H9 (cell line): ENCODE measurements at regions not wholly inside any gene's neighbourhood (a gene's known extent, or its start where the extent isn't known, plus 50 kb on each side); places are given as distances from the start of the nearest gene placed in this dataset.

Experiments
- DNase-seq: peaks from one replicate; pipeline ENCODE4 v3.0.0-alpha.2; 2017
- H2AFZ ChIP-seq: one replicate; pipeline ENCODE4 v1.6.1; 2013; ENCODE audit warnings: mild to moderate bottlenecking, low read length, control low read depth, moderate library complexity
- H2AK5ac ChIP-seq: 2 replicates; pipeline ENCODE4 v1.6.1; 2013; ENCODE audit warnings: low read length, control low read depth, mixed read lengths; ENCODE audit not compliant: insufficient read length
- H2BK120ac ChIP-seq: one replicate; pipeline ENCODE4 v1.6.1; 2013; ENCODE audit warnings: low read depth, mild to moderate bottlenecking, low read length, control low read depth, inconsistent platforms; ENCODE audit not compliant: poor library complexity, severe bottlenecking
- H2BK12ac ChIP-seq: 2 replicates; pipeline ENCODE4 v1.6.1; 2013; ENCODE audit warnings: low read length, control low read depth, mixed read lengths, low read depth; ENCODE audit not compliant: insufficient read length
- H2BK15ac ChIP-seq: 2 replicates; pipeline ENCODE4 v1.6.1; 2013; ENCODE audit warnings: low read depth, low read length, control low read depth
- H2BK20ac ChIP-seq: one replicate; pipeline ENCODE4 v1.6.1; 2013; ENCODE audit warnings: low read depth, mild to moderate bottlenecking, low read length, control low read depth, inconsistent platforms; ENCODE audit not compliant: poor library complexity, severe bottlenecking
- H2BK5ac ChIP-seq: 2 replicates; pipeline ENCODE4 v1.6.1; 2013; ENCODE audit warnings: low read length, control low read depth, mixed read lengths; ENCODE audit not compliant: insufficient read length
- H3K14ac ChIP-seq: 2 replicates; pipeline ENCODE4 v1.6.1; 2013; ENCODE audit warnings: low read length, control low read depth; ENCODE audit not compliant: insufficient read depth
- H3K18ac ChIP-seq: 2 replicates; pipeline ENCODE4 v1.6.1; 2013; ENCODE audit warnings: low read depth, mild to moderate bottlenecking, mixed read lengths, low read length, control low read depth; ENCODE audit not compliant: insufficient read length
- H3K23ac ChIP-seq: 2 replicates; pipeline ENCODE4 v1.6.1; 2013; ENCODE audit warnings: low read length, control low read depth, mixed read lengths, low read depth; ENCODE audit not compliant: insufficient read length
- H3K23me2 ChIP-seq: 2 replicates; pipeline ENCODE4 v1.6.1; 2013; ENCODE audit warnings: low read depth, mild to moderate bottlenecking, mixed read lengths, low read length, control low read depth; ENCODE audit not compliant: insufficient read length, poor library complexity, severe bottlenecking
- H3K27ac ChIP-seq: 2 replicates; pipeline ENCODE4 v1.5.1; 2013; ENCODE audit warnings: low read length, control low read depth, mixed read lengths, low read depth; ENCODE audit not compliant: insufficient read length
- H3K27me3 ChIP-seq: 2 replicates; pipeline ENCODE4 v1.6.1; 2013; ENCODE audit warnings: low read length, control low read depth, inconsistent platforms; ENCODE audit not compliant: insufficient read depth
- H3K4ac ChIP-seq: 2 replicates; pipeline ENCODE4 v1.6.1; 2013; ENCODE audit warnings: low read depth, mild to moderate bottlenecking, control low read depth, inconsistent platforms, low read length, moderate library complexity
- H3K4me1 ChIP-seq: 2 replicates; pipeline ENCODE4 v1.6.1; 2013; ENCODE audit warnings: low read length, control low read depth, inconsistent platforms; ENCODE audit not compliant: insufficient read depth
- H3K4me2 ChIP-seq: 2 replicates; pipeline ENCODE4 v1.6.1; 2013; ENCODE audit warnings: low read length, control low read depth, mixed read lengths; ENCODE audit not compliant: insufficient read length, insufficient read depth
- H3K56ac ChIP-seq: 2 replicates; pipeline ENCODE4 v1.6.1; 2013; ENCODE audit warnings: low read depth, mild to moderate bottlenecking, mixed read lengths, low read length, control low read depth; ENCODE audit not compliant: insufficient read length
- H3K79me1 ChIP-seq: 2 replicates; pipeline ENCODE4 v1.6.1; 2013; ENCODE audit warnings: low read depth, mild to moderate bottlenecking, moderate library complexity, low read length, control low read depth, inconsistent platforms; ENCODE audit not compliant: insufficient read depth, poor library complexity, severe bottlenecking
- H3K79me2 ChIP-seq: 2 replicates; pipeline ENCODE4 v1.6.1; 2013; ENCODE audit warnings: low read length, control low read depth, inconsistent platforms; ENCODE audit not compliant: insufficient read depth
- H3K9ac ChIP-seq: 2 replicates; pipeline ENCODE4 v1.6.1; 2013; ENCODE audit warnings: low read length, control low read depth, mixed read lengths; ENCODE audit not compliant: insufficient read length; ENCODE audit errors: extremely low read depth
- H3K9me3 ChIP-seq: one replicate; pipeline ENCODE4 v1.6.1; 2013; ENCODE audit warnings: low read depth, low read length, inconsistent platforms; ENCODE audit not compliant: control insufficient read depth
- H3T11ph ChIP-seq: one replicate; pipeline ENCODE4 v1.6.1; 2013; ENCODE audit warnings: mild to moderate bottlenecking, low read length, control low read depth, inconsistent platforms
- H4K20me1 ChIP-seq: one replicate; pipeline ENCODE4 v1.6.1; 2013; ENCODE audit not compliant: control insufficient read depth, insufficient read length, insufficient read depth
- H4K5ac ChIP-seq: 2 replicates; pipeline ENCODE4 v1.6.1; 2013; ENCODE audit warnings: low read depth, mild to moderate bottlenecking, mixed read lengths, low read length, control low read depth; ENCODE audit not compliant: insufficient read length
- H4K8ac ChIP-seq: replicated peaks from 2 replicates; pipeline ENCODE4 v1.6.1; 2013; ENCODE audit warnings: low read length, control low read depth, mixed read lengths, low read depth; ENCODE audit not compliant: insufficient read length
- H4K91ac ChIP-seq: 2 replicates; pipeline ENCODE4 v1.6.1; 2013; ENCODE audit warnings: low read depth, mild to moderate bottlenecking, moderate library complexity, mixed read lengths, low read length, control low read depth; ENCODE audit not compliant: insufficient read length
- H3K27ac Mint-ChIP-seq, 3 experiments: 2 replicates in 2 of 3; 3 replicates in 1 of 3; pipeline ENCODE4 v1.8.0; 2020 to 2021; ENCODE audit warnings: mixed read lengths in 3 of 3, mild to moderate bottlenecking in 1 of 3, moderate library complexity in 1 of 3
- H3K27me3 Mint-ChIP-seq: 2 replicates; pipeline ENCODE4 v1.8.0; 2021; ENCODE audit warnings: low read depth, mild to moderate bottlenecking, moderate library complexity, mixed read lengths
- H3K36me3 Mint-ChIP-seq, 3 experiments: 2 replicates in 2 of 3; 3 replicates in 1 of 3; pipeline ENCODE4 v1.8.0; 2020 to 2021; ENCODE audit warnings: low read depth in 3 of 3, mixed read lengths in 3 of 3; ENCODE audit not compliant: insufficient read depth in 1 of 3
- H3K4me1 Mint-ChIP-seq, 2 experiments: 2 replicates each; pipeline ENCODE4 v1.8.0; 2020; ENCODE audit warnings: mixed read lengths in 2 of 2
- H3K4me3 Mint-ChIP-seq, 2 experiments: 2 replicates in 1 of 2; 3 replicates in 1 of 2; pipeline ENCODE4 v1.8.0; 2020 to 2021; ENCODE audit warnings: mild to moderate bottlenecking in 2 of 2, mixed read lengths in 2 of 2, moderate library complexity in 1 of 2
- H3K9me3 Mint-ChIP-seq, 2 experiments: 2 replicates in 1 of 2; 3 replicates in 1 of 2; pipeline ENCODE4 v1.8.0; 2020; ENCODE audit warnings: mild to moderate bottlenecking in 2 of 2, mixed read lengths in 2 of 2, moderate library complexity in 1 of 2
- WGBS: extraction: QIAGEN DNeasy Blood & Tissue Kit; methylation state at CpG from one replicate; pipeline ENCODE4 v1.1.7; 2013; ENCODE audit warnings: missing lambda C conversion rate, low lambda C conversion rate, mixed read lengths; ENCODE audit not compliant: insufficient read length; ENCODE audit errors: extremely low coverage; 5-methylcytosine and 5-hydroxymethylcytosine counted together
- TF ChIP-seq, protein P1 (sequence below): fragments of 200-600 bp; sonication (generic); conservative IDR thresholded peaks from 3 replicates; pipeline ENCODE4 v1.8.0; 2021; ENCODE audit warnings: antibody characterized with exemption, mild to moderate bottlenecking

- H2BK20ac ChIP-seq, result no peak overlapping the region
- H3K79me1 ChIP-seq, result no peaks in the 10 kb centered on the region
- no CpG with 5 or more reads among the region's 1 CpG for WGBS
- Mint-ChIP-seq H3K27me3 (no peaks in the 10 kb centered on the region), H3K36me3 (no peaks in the 10 kb centered on the region), H3K4me1 (0 out of 4 replicates have a peak, but pooled peaks cover 0 to 2% of the 10 kb centered on the region in 2 experiments), H3K9me3 (no peaks in the 10 kb centered on the region; a peak in 1 of 5 replicates), H3K4me3 (no peak overlapping the region), H3K27ac (no peak overlapping the region)
- no peak overlapping the region for H4K8ac ChIP-seq
- no peaks in the 10 kb centered on the region for H3K23me2 ChIP-seq
- H3K4ac ChIP-seq, result no peak overlapping the region
- no peak overlapping the region for H3K14ac ChIP-seq
- TF ChIP-seq, protein P1, sequence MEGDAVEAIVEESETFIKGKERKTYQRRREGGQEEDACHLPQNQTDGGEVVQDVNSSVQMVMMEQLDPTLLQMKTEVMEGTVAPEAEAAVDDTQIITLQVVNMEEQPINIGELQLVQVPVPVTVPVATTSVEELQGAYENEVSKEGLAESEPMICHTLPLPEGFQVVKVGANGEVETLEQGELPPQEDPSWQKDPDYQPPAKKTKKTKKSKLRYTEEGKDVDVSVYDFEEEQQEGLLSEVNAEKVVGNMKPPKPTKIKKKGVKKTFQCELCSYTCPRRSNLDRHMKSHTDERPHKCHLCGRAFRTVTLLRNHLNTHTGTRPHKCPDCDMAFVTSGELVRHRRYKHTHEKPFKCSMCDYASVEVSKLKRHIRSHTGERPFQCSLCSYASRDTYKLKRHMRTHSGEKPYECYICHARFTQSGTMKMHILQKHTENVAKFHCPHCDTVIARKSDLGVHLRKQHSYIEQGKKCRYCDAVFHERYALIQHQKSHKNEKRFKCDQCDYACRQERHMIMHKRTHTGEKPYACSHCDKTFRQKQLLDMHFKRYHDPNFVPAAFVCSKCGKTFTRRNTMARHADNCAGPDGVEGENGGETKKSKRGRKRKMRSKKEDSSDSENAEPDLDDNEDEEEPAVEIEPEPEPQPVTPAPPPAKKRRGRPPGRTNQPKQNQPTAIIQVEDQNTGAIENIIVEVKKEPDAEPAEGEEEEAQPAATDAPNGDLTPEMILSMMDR, result no peak
- H2AK5ac ChIP-seq, result no peak overlapping the region
- no peaks in the 10 kb centered on the region for H3K79me2 ChIP-seq
- no peak overlapping the region for H3T11ph ChIP-seq
- DNase-seq, result no peak
- no peak overlapping the region for H3K4me2 ChIP-seq
- no peak overlapping the region for H3K9ac ChIP-seq
- no peak overlapping the region for H2BK15ac ChIP-seq
- H4K20me1 ChIP-seq, result no peaks in the 10 kb centered on the region
- no peak overlapping the region for H2BK5ac ChIP-seq
- H4K5ac ChIP-seq, result no peak overlapping the region
- H2BK120ac ChIP-seq, result no peak overlapping the region
- no peaks in the 10 kb centered on the region for H3K27me3 ChIP-seq
- H3K9me3 ChIP-seq, result no peaks in the 10 kb centered on the region
- no peak overlapping the region for H3K23ac ChIP-seq
- no peak overlapping the region for H2AFZ ChIP-seq
- no peak overlapping the region for H3K18ac ChIP-seq
- H3K27ac ChIP-seq, result no peak overlapping the region
- no peak overlapping the region for H3K56ac ChIP-seq
- no peak overlapping the region for H2BK12ac ChIP-seq
- no peak overlapping the region for H4K91ac ChIP-seq
- H3K4me1 ChIP-seq, result 0 out of 2 replicates have a peak, but pooled peaks cover 2% of the 10 kb centered on the region
Measured at GRCh38 chr7:21359163-21359562, 68.7 kb upstream of the SP4 start.
